Activated CD4-positive, alpha-beta T cell treated with anti-CD3 and anti-CD28 coated beads, Interleukin-2, amount 10 ng/mL, durations not matched to agents 24 days and 14 days (primary cell): ENCODE measurements at regions not wholly inside any gene's neighbourhood (a gene's known extent, or its start where the extent isn't known, plus 50 kb on each side); places are given as distances from the start of the nearest gene placed in this dataset.
"Not testable (repeated sequence)": the region's sequence is repeated elsewhere in the genome, so short reads cannot be mapped to it uniquely, and the experiment has no call there.

Experiments used
- DNase-seq: peaks from one replicate; pipeline ENCODE4 v3.0.0; 2022
- H3K27ac Mint-ChIP-seq: one replicate; pipeline ENCODE4 v1.8.0; 2022; ENCODE audit warnings: mild to moderate bottlenecking, mixed read lengths
- H3K27me3 Mint-ChIP-seq: one replicate; pipeline ENCODE4 v1.8.0; 2022; ENCODE audit warnings: mixed read lengths
- H3K36me3 Mint-ChIP-seq: one replicate; pipeline ENCODE4 v1.8.0; 2022; ENCODE audit warnings: low read depth, mild to moderate bottlenecking, mixed read lengths
- H3K4me1 Mint-ChIP-seq: one replicate; pipeline ENCODE4 v1.8.0; 2021; ENCODE audit warnings: mixed read lengths
- H3K4me3 Mint-ChIP-seq: one replicate; pipeline ENCODE4 v1.8.0; 2022; ENCODE audit warnings: mild to moderate bottlenecking, moderate library complexity, mixed read lengths
- H3K9me3 Mint-ChIP-seq: one replicate; pipeline ENCODE4 v1.8.0; 2021; ENCODE audit warnings: mixed read lengths
- intact Hi-C: fragments of 100-400 bp; cut with micrococcal nuclease; formaldehyde crosslinking; loops from one replicate; pipeline ENCODE4 v1.15.1; 2023

GRCh38 chr4:49140351-49140750 lies 154.3 kb downstream of the CWH43 start:
- H3K4me3 Mint-ChIP-seq, H3K27ac Mint-ChIP-seq, H3K4me1 Mint-ChIP-seq, intact Hi-C loops, H3K27me3 Mint-ChIP-seq: not testable (repeated sequence)
- H3K9me3 Mint-ChIP-seq, result peaks cover 30% of the 10 kb centered on the region
- DNase-seq, result peak; percentile 57
- H3K36me3 Mint-ChIP-seq, result peaks cover 26% of the 10 kb centered on the region

- H3K27ac Mint-ChIP-seq, intact Hi-C loops, H3K4me3 Mint-ChIP-seq, H3K27me3 Mint-ChIP-seq, H3K4me1 Mint-ChIP-seq, DNase-seq: not testable (repeated sequence)
- H3K36me3 Mint-ChIP-seq, result peaks cover 28% of the 10 kb centered on the region
- H3K9me3 Mint-ChIP-seq, result peaks cover 32% of the 10 kb centered on the region
These were observed 155.9 kb downstream of the CWH43 start for GRCh38 chr4:49141955-49142354.

GRCh38 chr4:49147143-49147542 lies 161.1 kb downstream of the CWH43 start:
- Mint-ChIP-seq H3K9me3 (peaks cover 40% of the 10 kb centered on the region), H3K36me3 (peaks cover 39% of the 10 kb centered on the region)
- H3K4me1 Mint-ChIP-seq, intact Hi-C loops, H3K27me3 Mint-ChIP-seq, H3K27ac Mint-ChIP-seq, DNase-seq, H3K4me3 Mint-ChIP-seq: not testable (repeated sequence)

GRCh38 chr4:49147596-49147995 lies 161.5 kb downstream of the CWH43 start:
- peaks cover 40% of the 10 kb centered on the region for H3K9me3 Mint-ChIP-seq
- H3K27me3 Mint-ChIP-seq, H3K4me1 Mint-ChIP-seq, DNase-seq, H3K4me3 Mint-ChIP-seq, H3K27ac Mint-ChIP-seq, intact Hi-C loops: not testable (repeated sequence)
- H3K36me3 Mint-ChIP-seq, result peaks cover 39% of the 10 kb centered on the region

GRCh38 chr4:49149006-49149975 lies 163.2 kb downstream of the CWH43 start:
- H3K4me3 Mint-ChIP-seq, H3K27me3 Mint-ChIP-seq, intact Hi-C loops, H3K27ac Mint-ChIP-seq, H3K4me1 Mint-ChIP-seq: not testable (repeated sequence)
- DNase-seq, result peak; percentile 56
- H3K9me3 Mint-ChIP-seq, result peaks cover 45% of the 10 kb centered on the region
- peaks cover 46% of the 10 kb centered on the region for H3K36me3 Mint-ChIP-seq

- H3K4me1 Mint-ChIP-seq, H3K27ac Mint-ChIP-seq, intact Hi-C loops, DNase-seq, H3K4me3 Mint-ChIP-seq, H3K27me3 Mint-ChIP-seq: not testable (repeated sequence)
- H3K9me3 Mint-ChIP-seq, result peaks cover 49% of the 10 kb centered on the region
- H3K36me3 Mint-ChIP-seq, result peaks cover 49% of the 10 kb centered on the region
These were observed 164.4 kb downstream of the CWH43 start for GRCh38 chr4:49150351-49151083.

GRCh38 chr4:49153011-49153410 lies 166.9 kb downstream of the CWH43 start:
- H3K4me3 Mint-ChIP-seq, H3K4me1 Mint-ChIP-seq, H3K27ac Mint-ChIP-seq, H3K27me3 Mint-ChIP-seq, DNase-seq, intact Hi-C loops: not testable (repeated sequence)
- Mint-ChIP-seq H3K36me3 (peaks cover 49% of the 10 kb centered on the region), H3K9me3 (peaks cover 57% of the 10 kb centered on the region)

GRCh38 chr4:49154308-49155103 lies 168.4 kb downstream of the CWH43 start:
- H3K4me3 Mint-ChIP-seq, DNase-seq, intact Hi-C loops, H3K27me3 Mint-ChIP-seq, H3K27ac Mint-ChIP-seq, H3K4me1 Mint-ChIP-seq: not testable (repeated sequence)
- Mint-ChIP-seq H3K36me3 (peaks cover 43% of the 10 kb centered on the region), H3K9me3 (peaks cover 54% of the 10 kb centered on the region)

GRCh38 chr4:49155270-49155669 lies 169.2 kb downstream of the CWH43 start:
- H3K4me1 Mint-ChIP-seq, H3K4me3 Mint-ChIP-seq, DNase-seq, H3K27me3 Mint-ChIP-seq, H3K27ac Mint-ChIP-seq, intact Hi-C loops: not testable (repeated sequence)
- peaks cover 39% of the 10 kb centered on the region for H3K36me3 Mint-ChIP-seq
- H3K9me3 Mint-ChIP-seq, result peaks cover 49% of the 10 kb centered on the region

GRCh38 chr4:49156309-49156708 lies 170.2 kb downstream of the CWH43 start:
- intact Hi-C loops, H3K27me3 Mint-ChIP-seq, H3K4me1 Mint-ChIP-seq, H3K4me3 Mint-ChIP-seq, H3K27ac Mint-ChIP-seq, DNase-seq: not testable (repeated sequence)
- peaks cover 41% of the 10 kb centered on the region for H3K9me3 Mint-ChIP-seq
- H3K36me3 Mint-ChIP-seq, result peaks cover 31% of the 10 kb centered on the region

- H3K27ac Mint-ChIP-seq, intact Hi-C loops, H3K4me3 Mint-ChIP-seq, DNase-seq, H3K4me1 Mint-ChIP-seq, H3K27me3 Mint-ChIP-seq: not testable (repeated sequence)
- peaks cover 41% of the 10 kb centered on the region for H3K9me3 Mint-ChIP-seq
- peaks cover 31% of the 10 kb centered on the region for H3K36me3 Mint-ChIP-seq
These were observed 171.6 kb downstream of the CWH43 start for GRCh38 chr4:49157630-49158029.

GRCh38 chr4:49161111-49161541 lies 175.1 kb downstream of the CWH43 start:
- H3K4me1 Mint-ChIP-seq, H3K36me3 Mint-ChIP-seq, intact Hi-C loops, DNase-seq, H3K27me3 Mint-ChIP-seq, H3K4me3 Mint-ChIP-seq, H3K27ac Mint-ChIP-seq: not testable (repeated sequence)
- H3K9me3 Mint-ChIP-seq, result peaks cover 11% of the 10 kb centered on the region

- H3K9me3 Mint-ChIP-seq, H3K36me3 Mint-ChIP-seq, H3K4me3 Mint-ChIP-seq, H3K4me1 Mint-ChIP-seq, H3K27ac Mint-ChIP-seq, DNase-seq, intact Hi-C loops, H3K27me3 Mint-ChIP-seq: not testable (repeated sequence)
These were observed 178.8 kb downstream of the CWH43 start for GRCh38 chr4:49164916-49165315.
